RWPE1 (cell line): ENCODE measurements at regions not wholly inside any gene's neighbourhood (a gene's known extent, or its start where the extent isn't known, plus 50 kb on each side); places are given as distances from the start of the nearest gene placed in this dataset.

Source experiments
- CTCF ChIA-PET: fragments of 350-600 bp; sonication (Branson Sonifier 250); formaldehyde crosslinking; extraction: SDS; loops from one replicate; lab custom pipeline; 2021; lab: Yijun Ruan, JAX
- POLR2A ChIA-PET: fragments of 400-600 bp; formaldehyde crosslinking; extraction: SDS; loops from one replicate; lab custom pipeline; 2020; ENCODE audit warnings: antibody characterized with exemption; ENCODE audit not compliant: low non-redundant PET; lab: Yijun Ruan, JAX
- DNase-seq: peaks from one replicate; pipeline ENCODE4 v3.0.0; 2012; ENCODE audit warnings: low spot score
- H3K27ac ChIP-seq: fragments of 450-650 bp; 2 replicates; pipeline ENCODE4 v1.5.1; 2017
- CTCF ChIP-seq: fragments of 450-650 bp; conservative IDR thresholded peaks from 2 replicates; pipeline ENCODE4 v1.5.1; 2017; ENCODE audit warnings: low read depth, mild to moderate bottlenecking

- TF ChIP-seq CTCF, result no peak
- ChIA-PET CTCF (no interaction called here), POLR2A (no interaction called here)
- DNase-seq, result no peak
- no peak overlapping the region for H3K27ac ChIP-seq
These were observed 1674.3 kb upstream of the AGA start for GRCh38 chr4:179116581-179116980.

- CTCF ChIA-PET, result no interaction called here
- no peak for TF ChIP-seq CTCF
- no peak for DNase-seq
- no peak overlapping the region for H3K27ac ChIP-seq
- POLR2A ChIA-PET, result no interaction called here
These were observed 1680.8 kb upstream of the AGA start for GRCh38 chr4:179123084-179123483.

GRCh38 chr4:179124419-179124818, 1682.2 kb upstream of the AGA start:
- H3K27ac ChIP-seq, result no peak overlapping the region
- TF ChIP-seq CTCF, result no peak
- DNase-seq, result no peak
- CTCF ChIA-PET, result no interaction called here
- POLR2A ChIA-PET, result no interaction called here

- TF ChIP-seq CTCF, result no peak
- CTCF ChIA-PET, result no interaction called here
- POLR2A ChIA-PET, result no interaction called here
- no peak overlapping the region for H3K27ac ChIP-seq
- DNase-seq, result no peak
These were observed 1682.7 kb upstream of the AGA start for GRCh38 chr4:179124957-179125356.

GRCh38 chr4:179125870-179126269, 1683.6 kb upstream of the AGA start:
- TF ChIP-seq CTCF, result no peak
- no peak overlapping the region for H3K27ac ChIP-seq
- POLR2A ChIA-PET, result no interaction called here
- no peak for DNase-seq
- CTCF ChIA-PET, result interaction anchor here (0.7 kb wide), 1 partner anchor 12 kb away, joined by 3 read pairs; no protein-coding TSS in a partner anchor

- TF ChIP-seq CTCF, result no peak
- H3K27ac ChIP-seq, result no peak overlapping the region
- DNase-seq, result no peak
- CTCF ChIA-PET, result no interaction called here
- POLR2A ChIA-PET, result no interaction called here
These were observed 1686.1 kb upstream of the AGA start for GRCh38 chr4:179128299-179128698.
